GM18873 (cell line): ENCODE measurements at regions not wholly inside any gene's neighbourhood (a gene's known extent, or its start where the extent isn't known, plus 50 kb on each side); places are given as distances from the start of the nearest gene placed in this dataset.

Experiments
- ATAC-seq: cut with Tn5 transposase; IDR thresholded peaks from one replicate; pipeline ENCODE4 v1.9.1; 2021; ENCODE audit warnings: mild to moderate bottlenecking, moderate library complexity, moderate number of reproducible peaks; ENCODE audit not compliant: unreplicated experiment, low FRiP score

- no peak for ATAC-seq
These were observed 80.0 kb downstream of the CENPW start for GRCh38 chr6:126419901-126420300.

GRCh38 chr6:126422912-126423311, 83.0 kb downstream of the CENPW start:
- no peak for ATAC-seq

GRCh38 chr6:126427713-126428112, 87.8 kb downstream of the CENPW start:
- ATAC-seq = no peak

GRCh38 chr6:126429866-126430265, 90.0 kb downstream of the CENPW start:
- no peak for ATAC-seq

- ATAC-seq = no peak
These were observed 92.6 kb downstream of the CENPW start for GRCh38 chr6:126432564-126432963.

DNA sequence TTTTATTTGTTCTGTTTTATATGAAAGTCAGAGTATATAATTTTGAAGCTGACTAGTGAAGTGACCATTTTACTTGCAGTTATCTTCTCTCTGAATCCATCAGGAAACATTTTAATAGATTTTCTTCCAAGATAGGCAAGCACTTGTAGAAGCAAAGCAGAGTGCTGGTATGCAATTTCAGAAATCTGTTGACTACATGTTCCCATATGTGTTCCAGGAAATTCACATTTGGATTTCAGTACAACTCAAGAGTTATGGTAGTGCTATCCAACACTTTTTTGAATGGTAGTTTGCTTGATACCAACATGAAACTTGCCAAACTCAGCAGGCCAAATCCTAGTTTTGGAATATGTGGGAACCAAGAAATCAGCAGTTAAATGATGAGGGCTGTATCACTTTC, 94.0 kb downstream of the CENPW start:
- ATAC-seq = no peak

DNA sequence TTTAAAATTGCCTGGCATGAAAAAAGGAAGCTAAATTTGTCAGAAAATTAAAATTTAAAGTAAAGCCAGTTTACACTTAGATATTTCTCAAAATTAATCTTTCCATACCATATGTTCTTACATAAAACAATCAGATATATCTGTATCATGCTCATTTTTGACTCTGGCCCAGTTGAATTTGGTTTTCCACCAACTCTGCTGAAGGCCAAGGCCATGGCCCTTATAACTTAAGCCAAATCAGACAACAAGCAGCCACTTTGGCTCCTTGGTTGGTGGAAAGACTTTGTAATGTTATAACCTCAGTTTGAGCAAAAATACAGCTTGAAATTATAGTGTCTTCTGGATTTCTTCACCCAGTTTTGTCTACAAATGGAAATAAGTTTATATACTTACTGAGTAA, 97.3 kb downstream of the CENPW start:
- no peak for ATAC-seq

DNA sequence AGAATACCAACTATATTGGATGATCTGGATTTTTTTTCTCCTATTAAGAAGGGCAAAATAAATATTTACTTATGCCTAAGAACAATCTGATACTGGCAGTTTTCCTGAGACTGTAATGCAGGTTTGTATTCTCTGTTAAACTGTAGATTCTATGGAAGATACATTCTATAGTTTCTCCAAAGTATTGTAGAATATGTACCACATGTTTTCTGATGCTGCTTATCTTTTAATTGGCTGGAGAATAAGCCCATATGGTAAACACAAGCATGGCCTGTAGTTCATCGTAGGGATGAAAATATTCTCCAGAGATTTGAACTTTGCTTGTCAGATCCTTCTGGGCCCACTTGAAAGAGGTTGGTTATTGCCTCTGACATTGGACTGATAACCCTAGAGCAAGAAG, 99.1 kb downstream of the CENPW start:
- ATAC-seq = no peak

- ATAC-seq = no peak
These were observed 101.0 kb downstream of the CENPW start for GRCh38 chr6:126440923-126441322.

DNA sequence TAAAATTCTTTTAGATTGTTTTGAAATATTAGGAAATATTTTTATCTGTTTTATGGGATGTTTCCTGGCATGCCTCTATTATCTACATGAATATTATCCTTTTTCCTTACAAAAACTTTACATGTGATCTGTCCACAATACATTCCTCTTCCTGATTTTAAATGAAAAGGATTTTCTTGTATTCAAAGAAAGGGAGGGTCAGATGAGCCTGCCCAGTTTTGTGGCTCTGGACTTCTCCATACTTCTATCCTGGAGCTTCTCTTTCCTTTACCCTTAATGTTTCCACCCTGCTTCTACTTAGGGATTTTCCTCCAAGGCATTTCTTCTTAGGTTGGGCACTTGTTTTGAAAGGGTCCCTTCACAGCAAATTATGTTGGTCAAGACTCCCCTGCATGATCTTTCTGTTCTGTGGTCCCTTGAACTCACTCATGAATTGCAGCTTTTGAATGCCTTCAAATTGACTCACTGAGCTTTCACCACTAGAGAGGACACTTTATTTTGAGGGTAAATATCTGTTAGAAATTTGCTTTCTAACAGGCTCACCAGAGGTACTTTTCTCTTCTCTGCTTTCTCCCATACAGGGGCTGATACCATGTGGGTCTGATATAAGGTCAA, 104.9 kb downstream of the CENPW start:
- ATAC-seq = no peak

DNA sequence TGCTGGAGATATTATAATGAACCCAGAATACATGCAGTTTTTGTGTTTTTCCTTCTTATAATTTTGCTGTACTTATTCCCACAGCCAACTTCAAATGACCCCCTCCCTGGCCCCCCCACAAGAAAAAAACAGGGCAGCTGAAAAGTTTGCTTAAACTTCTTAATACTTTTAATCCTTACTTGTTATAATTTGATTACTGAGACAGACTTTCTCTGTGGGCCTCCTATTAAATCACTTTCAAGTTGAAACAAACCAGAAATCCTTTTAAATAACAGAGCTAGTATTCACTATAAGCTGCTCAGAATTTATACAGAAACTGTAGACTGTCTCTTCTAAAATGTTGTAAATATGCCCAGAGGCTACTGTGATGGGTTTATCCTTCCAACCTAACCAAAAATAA, 106.3 kb downstream of the CENPW start:
- ATAC-seq = no peak

GRCh38 chr6:126447367-126447766, 107.5 kb downstream of the CENPW start:
- no peak for ATAC-seq

DNA sequence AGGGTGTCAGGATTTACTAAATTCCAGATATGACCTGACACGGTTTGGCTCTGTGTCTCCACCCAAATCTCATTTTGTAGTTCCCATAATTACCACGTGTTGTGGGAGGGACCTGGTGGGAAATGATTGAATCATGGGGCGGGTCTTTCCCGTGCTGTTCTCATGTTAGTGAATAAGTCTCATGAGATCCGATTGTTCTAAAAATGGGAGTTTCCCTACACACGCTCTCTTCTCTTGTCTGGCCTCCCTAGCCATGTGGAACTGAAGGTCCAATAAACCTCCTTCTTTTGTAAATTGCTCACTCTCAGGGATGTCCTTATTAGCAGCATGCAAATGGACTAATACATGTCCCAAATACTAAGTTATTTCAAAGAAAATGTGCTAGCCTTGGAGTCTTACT, 121.1 kb downstream of the CENPW start:
- ATAC-seq = no peak

GRCh38 chr6:126464245-126464644, 124.3 kb downstream of the CENPW start:
- ATAC-seq = no peak

DNA sequence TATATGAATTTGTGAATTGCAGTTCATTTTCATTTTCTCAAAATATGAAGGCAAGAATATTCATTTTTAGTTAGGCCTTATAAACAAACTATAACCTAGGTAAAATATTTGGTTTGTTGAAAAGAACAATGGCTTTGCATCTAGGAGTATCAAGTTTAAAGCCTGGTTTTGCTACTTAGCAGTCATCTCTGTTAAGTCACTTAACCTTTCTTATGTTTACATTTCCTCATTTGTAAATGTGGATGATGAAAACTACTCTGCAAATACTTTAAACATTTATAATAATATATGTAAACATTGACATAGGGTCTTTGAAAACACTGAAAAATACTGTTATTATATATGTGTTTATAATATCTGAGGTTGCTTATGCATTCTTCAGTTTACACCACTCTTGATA, 135.5 kb downstream of the CENPW start:
- no peak for ATAC-seq

GRCh38 chr6:126477678-126478077, 137.8 kb downstream of the CENPW start:
- ATAC-seq = no peak

GRCh38 chr6:126480268-126480667, 140.4 kb downstream of the CENPW start:
- ATAC-seq = no peak

DNA sequence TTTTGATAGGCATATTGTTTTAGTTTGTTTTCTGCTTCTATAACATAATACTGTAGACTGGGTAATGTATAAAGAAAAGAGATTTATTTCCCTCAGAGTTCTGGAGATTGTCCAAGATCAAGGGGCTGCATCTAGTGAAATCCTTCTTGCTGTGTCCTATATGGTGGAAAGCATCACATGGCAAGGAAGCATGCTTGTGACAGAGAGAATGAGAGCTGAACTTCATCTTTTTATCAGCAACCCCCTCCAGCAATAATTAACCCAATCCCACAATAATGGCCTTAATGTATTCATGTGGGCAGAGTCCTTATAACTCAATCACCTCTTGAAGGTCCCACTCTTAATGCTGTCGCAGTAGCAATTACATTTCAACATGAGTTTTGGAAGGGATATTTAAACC, 141.4 kb downstream of the CENPW start:
- no peak for ATAC-seq

DNA sequence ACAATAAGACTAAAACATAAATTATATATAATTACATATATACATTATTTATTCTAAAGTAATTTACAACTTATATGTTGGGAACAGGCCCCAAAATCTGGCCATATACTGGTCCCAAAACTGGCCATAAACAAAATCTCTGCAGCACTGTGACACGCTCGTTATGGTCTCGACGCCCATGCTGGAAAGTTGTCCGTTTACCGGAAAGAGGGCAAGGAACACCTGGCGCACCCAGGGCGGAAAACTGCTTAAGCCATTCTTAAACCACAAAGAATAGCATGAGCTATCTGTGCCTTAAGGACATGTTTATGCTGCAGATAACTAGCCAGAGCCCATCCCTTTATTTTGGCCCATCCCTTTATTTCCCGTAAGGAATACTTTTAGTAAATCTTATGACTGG, 164.9 kb downstream of the CENPW start:
- no peak for ATAC-seq

DNA sequence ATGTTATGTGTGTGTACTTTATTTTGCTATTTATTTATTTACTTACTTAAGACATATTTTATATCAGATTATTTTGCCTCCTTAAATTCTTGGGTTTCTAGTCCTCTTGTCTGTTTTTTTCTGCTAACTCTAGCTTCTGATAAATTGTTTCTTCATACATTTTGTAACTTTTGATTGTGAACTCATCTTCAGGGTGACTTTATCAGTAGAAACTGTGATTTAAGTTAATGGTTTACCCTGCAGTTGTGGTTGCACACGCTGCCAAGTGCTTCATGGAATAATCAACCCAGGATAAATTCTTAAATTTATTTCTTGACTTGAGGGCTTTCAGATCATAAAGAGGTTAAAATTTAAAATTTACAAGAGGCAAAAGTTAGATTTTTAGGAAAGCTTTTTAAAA, 173.3 kb downstream of the CENPW start:
- ATAC-seq = no peak

DNA sequence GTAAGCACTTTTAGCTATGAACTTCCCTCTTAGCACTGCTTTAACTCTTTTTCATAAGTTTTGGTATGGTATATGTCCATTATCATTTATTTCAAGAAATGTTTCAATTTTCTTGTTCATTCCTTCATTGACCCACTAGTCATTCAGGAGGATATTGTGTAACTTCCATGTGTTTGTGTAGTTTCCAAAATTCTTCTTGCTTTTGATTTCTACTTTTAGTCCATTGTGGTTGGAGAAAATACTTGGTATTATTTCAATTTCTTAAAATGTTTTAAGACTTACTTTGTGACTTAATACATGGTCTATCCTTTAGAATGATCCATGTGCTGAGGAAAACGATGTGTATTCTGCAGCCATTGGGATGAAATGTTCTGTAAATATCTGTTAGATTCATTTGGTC, 176.5 kb downstream of the CENPW start:
- ATAC-seq = no peak

DNA sequence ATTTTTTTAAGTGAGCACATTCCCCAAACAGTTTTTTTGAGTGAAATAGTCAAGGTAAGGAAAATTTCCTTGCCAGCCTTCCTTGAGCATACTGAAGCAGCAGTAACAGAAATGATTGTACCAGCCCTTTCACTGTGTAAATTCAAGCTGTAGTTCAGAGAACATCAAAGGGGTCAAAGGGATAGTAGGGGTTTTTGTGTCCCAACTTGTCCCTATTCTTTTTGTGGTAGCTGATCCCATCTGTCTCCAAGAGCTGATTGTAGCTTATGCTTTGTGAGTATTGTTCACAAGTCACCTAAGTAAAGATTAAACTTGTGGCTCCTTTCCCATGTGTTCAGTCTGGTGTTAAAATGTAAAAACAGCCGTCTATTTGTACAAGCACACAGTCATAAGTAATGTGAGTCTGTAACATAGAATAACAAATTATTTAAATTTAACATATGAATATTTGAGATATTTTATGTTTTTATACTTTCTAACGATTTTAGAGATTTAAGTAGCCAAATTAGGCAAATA, 185.0 kb downstream of the CENPW start:
- no peak for ATAC-seq

- ATAC-seq = no peak
These were observed 186.6 kb downstream of the CENPW start for GRCh38 chr6:126526547-126526946.
